ENCODE measurements at regions not wholly inside any gene's neighbourhood (a gene's known extent, or its start where the extent isn't known, plus 50 kb on each side); places are given as distances from the start of the nearest gene placed in this dataset.

- H3K4me1 Mint-ChIP-seq (ENCODE audit: low read depth) = no peaks in the 10 kb centered on the region
- TF ChIP-seq, protein P1, sequence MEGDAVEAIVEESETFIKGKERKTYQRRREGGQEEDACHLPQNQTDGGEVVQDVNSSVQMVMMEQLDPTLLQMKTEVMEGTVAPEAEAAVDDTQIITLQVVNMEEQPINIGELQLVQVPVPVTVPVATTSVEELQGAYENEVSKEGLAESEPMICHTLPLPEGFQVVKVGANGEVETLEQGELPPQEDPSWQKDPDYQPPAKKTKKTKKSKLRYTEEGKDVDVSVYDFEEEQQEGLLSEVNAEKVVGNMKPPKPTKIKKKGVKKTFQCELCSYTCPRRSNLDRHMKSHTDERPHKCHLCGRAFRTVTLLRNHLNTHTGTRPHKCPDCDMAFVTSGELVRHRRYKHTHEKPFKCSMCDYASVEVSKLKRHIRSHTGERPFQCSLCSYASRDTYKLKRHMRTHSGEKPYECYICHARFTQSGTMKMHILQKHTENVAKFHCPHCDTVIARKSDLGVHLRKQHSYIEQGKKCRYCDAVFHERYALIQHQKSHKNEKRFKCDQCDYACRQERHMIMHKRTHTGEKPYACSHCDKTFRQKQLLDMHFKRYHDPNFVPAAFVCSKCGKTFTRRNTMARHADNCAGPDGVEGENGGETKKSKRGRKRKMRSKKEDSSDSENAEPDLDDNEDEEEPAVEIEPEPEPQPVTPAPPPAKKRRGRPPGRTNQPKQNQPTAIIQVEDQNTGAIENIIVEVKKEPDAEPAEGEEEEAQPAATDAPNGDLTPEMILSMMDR (IDR thresholded peaks at IDR 0.05) = no peak
- H3K36me3 Mint-ChIP-seq (ENCODE audit: low read depth) = no peaks in the 10 kb centered on the region
- DNase-seq (no peak), ATAC-seq (ENCODE audit: poor library complexity) (no peak)
- H3K4me3 ChIP-seq (ENCODE audit: low read length) = no peak overlapping the region
- H3K27ac Mint-ChIP-seq = no peak overlapping the region
- peaks cover 6 to 7% of the 10 kb centered on the region in 2 experiments for H3K9me3 ChIP-seq (ENCODE audit: control insufficient read depth in 1 of 2, insufficient read depth in 1 of 2, low read length in 2 of 2)
- intact Hi-C loops (cut with DNase I, micrococcal nuclease) = no loop called here
- ChIA-PET POLR2A (no interaction called here), CTCF (no interaction called here)
- peaks cover 19% of the 10 kb centered on the region for H3K27me3 Mint-ChIP-seq
- no peaks in the 10 kb centered on the region for H3K27me3 ChIP-seq (ENCODE audit: control insufficient read depth in 1 of 2, insufficient read depth in 2 of 2, low read length in 2 of 2)
- peaks cover 8% of the 10 kb centered on the region for H3K9me3 Mint-ChIP-seq
- no peak overlapping the region for H3K27ac ChIP-seq (ENCODE audit: low read depth in 1 of 2, low read length in 2 of 2)
- H3K4me3 Mint-ChIP-seq = no peak overlapping the region
- no peaks in the 10 kb centered on the region for H3K36me3 ChIP-seq (ENCODE audit: insufficient read depth, low read length)
- no peaks in the 10 kb centered on the region for H3K4me1 ChIP-seq (ENCODE audit: insufficient read depth, low read length)
These were observed 168.6 kb upstream of the FOXK1 start for GRCh38 chr7:4513450-4513849.

- Histone ChIP-seq H3K36me3 (ENCODE audit: insufficient read depth, low read length) (no peaks in the 10 kb centered on the region), H3K4me3 (ENCODE audit: low read length) (no peak overlapping the region), H3K27me3 (ENCODE audit: control insufficient read depth in 1 of 2, insufficient read depth in 2 of 2, low read length in 2 of 2) (peaks cover 0 to 2% of the 10 kb centered on the region in 2 experiments), H3K27ac (ENCODE audit: low read depth in 1 of 2, low read length in 2 of 2) (no peak overlapping the region), H3K9me3 (ENCODE audit: control insufficient read depth in 1 of 2, insufficient read depth in 1 of 2, low read length in 2 of 2) (no peaks in the 10 kb centered on the region), H3K4me1 (ENCODE audit: insufficient read depth, low read length) (no peaks in the 10 kb centered on the region)
- intact Hi-C loops (cut with DNase I, micrococcal nuclease) = no loop called here
- TF ChIP-seq, protein P1 (IDR thresholded peaks at IDR 0.05) = no peak
- Mint-ChIP-seq H3K36me3 (ENCODE audit: low read depth) (no peaks in the 10 kb centered on the region), H3K9me3 (peaks cover 8% of the 10 kb centered on the region), H3K4me1 (ENCODE audit: low read depth) (no peaks in the 10 kb centered on the region), H3K27me3 (peaks cover 48% of the 10 kb centered on the region), H3K27ac (no peak overlapping the region), H3K4me3 (no peak overlapping the region)
- no peak for DNase-seq
- ChIA-PET POLR2A (no interaction called here), CTCF (no interaction called here)
- ATAC-seq (ENCODE audit: poor library complexity) = no peak
These were observed 162.1 kb upstream of the FOXK1 start for GRCh38 chr7:4519819-4520520.

DNA sequence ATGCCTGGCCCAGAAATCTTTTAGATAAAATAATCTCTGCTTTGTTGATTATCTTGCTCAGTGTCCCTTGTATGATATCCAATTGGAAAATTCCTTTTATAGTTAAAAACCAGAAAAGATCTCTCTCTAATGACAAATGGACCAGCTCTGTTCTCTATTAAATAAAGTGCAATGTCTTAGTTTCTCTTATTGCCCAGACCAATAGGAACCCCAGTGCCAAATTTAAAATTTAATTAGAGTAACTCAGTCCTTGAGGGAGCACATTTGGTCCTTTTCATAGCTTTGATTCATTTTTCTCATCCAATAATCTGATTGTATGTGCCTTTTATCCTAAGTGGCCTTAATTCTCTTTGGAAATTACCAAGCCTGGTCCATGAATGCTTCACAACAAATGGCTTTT lies 158.9 kb upstream of the FOXK1 start:
- H3K4me1 Mint-ChIP-seq (ENCODE audit: low read depth) = no peaks in the 10 kb centered on the region
- H3K4me3 ChIP-seq (ENCODE audit: low read length) = no peak overlapping the region
- H3K36me3 Mint-ChIP-seq (ENCODE audit: low read depth) = no peaks in the 10 kb centered on the region
- no peaks in the 10 kb centered on the region for H3K4me1 ChIP-seq (ENCODE audit: insufficient read depth, low read length)
- no peak for DNase-seq
- H3K27ac Mint-ChIP-seq = no peak overlapping the region
- no peak for ATAC-seq (ENCODE audit: poor library complexity)
- ChIA-PET POLR2A (no interaction called here), CTCF (no interaction called here)
- H3K27me3 ChIP-seq (ENCODE audit: control insufficient read depth in 1 of 2, insufficient read depth in 2 of 2, low read length in 2 of 2) = peaks cover 0 to 2% of the 10 kb centered on the region in 2 experiments
- H3K9me3 Mint-ChIP-seq = peaks cover 5% of the 10 kb centered on the region
- no peak overlapping the region for H3K27ac ChIP-seq (ENCODE audit: low read depth in 1 of 2, low read length in 2 of 2)
- peaks cover 45% of the 10 kb centered on the region for H3K27me3 Mint-ChIP-seq
- TF ChIP-seq, protein P1 (IDR thresholded peaks at IDR 0.05) = no peak
- intact Hi-C loops (cut with DNase I, micrococcal nuclease) = no loop called here
- no peaks in the 10 kb centered on the region for H3K36me3 ChIP-seq (ENCODE audit: insufficient read depth, low read length)
- H3K4me3 Mint-ChIP-seq = no peak overlapping the region
- H3K9me3 ChIP-seq (ENCODE audit: control insufficient read depth in 1 of 2, insufficient read depth in 1 of 2, low read length in 2 of 2) = no peaks in the 10 kb centered on the region

All from CD4-positive, alpha-beta T cell (primary cell).